Adrenal gland (tissue), 9 donors: ENCODE measurements at regions not wholly inside any gene's neighbourhood (a gene's known extent, or its start where the extent isn't known, plus 50 kb on each side); places are given as distances from the start of the nearest gene placed in this dataset.
"Not testable (repeated sequence)": the region's sequence is repeated elsewhere in the genome, so short reads cannot be mapped to it uniquely, and the experiment has no call there.

ENCODE experiments used
- DNase-seq, 7 donors: peaks; one replicate each; pipeline ENCODE4 v3.0.0-alpha.2; 2019 to 2020
- H3K27ac ChIP-seq, 5 donors: fragments of 200-600 bp; sonication (generic) in 4 of 5; 1 replicate in 3 of 5; 2 replicates in 2 of 5; pipeline versions ENCODE4 v1.5.1 to v1.8.0; 2016 to 2020; ENCODE audit warnings: mild to moderate bottlenecking in 1 of 5
- H3K27me3 ChIP-seq: fragments of 200-600 bp; 2 replicates; pipeline ENCODE4 v1.8.0; 2021
- H3K36me3 ChIP-seq, 2 donors: fragments of 200-600 bp; replicated peaks in 1 of 2; 1 replicate in 1 of 2; 2 replicates in 1 of 2; pipeline versions ENCODE4 v1.5.1 to v1.8.0; 2018 to 2022
- H3K4me1 ChIP-seq, 2 donors: fragments of 200-600 bp; replicated peaks in 1 of 2; 1 replicate in 1 of 2; 2 replicates in 1 of 2; pipeline versions ENCODE4 v1.5.1 to v1.8.0; 2018 to 2021
- H3K4me3 ChIP-seq, 4 donors: fragments of 200-600 bp; sonication (generic) in 3 of 4; one replicate each; pipeline ENCODE4 v1.5.1; 2016 to 2018
- H3K9me3 ChIP-seq, 3 donors: fragments of 200-600 bp; sonication (generic) in 1 of 3; replicated peaks in 1 of 3; 1 replicate in 2 of 3; 2 replicates in 1 of 3; pipeline versions ENCODE4 v1.5.1 to v1.8.0; 2016 to 2021
- POLR2A ChIP-seq, 2 donors: fragments of 450-650 bp; IDR thresholded peaks; one replicate each; pipeline ENCODE4 v1.6.1; 2017; ENCODE audit warnings: antibody characterized with exemption in 2 of 2, mild to moderate bottlenecking in 2 of 2, moderate library complexity in 1 of 2
- WGBS, 4 donors: extraction: QIAGEN DNeasy Blood & Tissue Kit in 2 of 4; methylation state at CpG; one replicate each; pipeline versions ENCODE4 v1.1.5 to v1.1.7; 2013 to 2017; 5-methylcytosine and 5-hydroxymethylcytosine counted together
- intact Hi-C, 2 donors: fragments of 100-400 bp; cut with DNase I; formaldehyde crosslinking; loops; one replicate each; pipeline versions ENCODE4 v1.14.1 to v1.15.0; 2022 to 2023
- TF ChIP-seq, protein P1 (sequence below), 6 experiments: fragments of 450-650 bp in 4 of 6; fragments of 200-600 bp in 2 of 6; sonication (generic) in 1 of 6; IDR thresholded peaks; 1 replicate in 5 of 6; 2 replicates in 1 of 6; pipeline versions ENCODE4 v1.5.1 to v1.8.0; 2016 to 2021; ENCODE audit warnings: antibody characterized with exemption in 6 of 6, mild to moderate bottlenecking in 2 of 6, moderate library complexity in 1 of 6
- donor health status: healthy with polysubstance abuse.
- donor health status: Bipolar disorder and iron deficiency.
- donor health status: DM: yes; HTN: yes; CAD: no.
- donor health status: DM: no; HTN: no; CAD: no.
- donor health status: DM: no; HTN: no; CAD: no.

- no peaks in the 10 kb centered on the region for H3K9me3 ChIP-seq
- intact Hi-C loops: no loop called here
- TF ChIP-seq, protein P1, sequence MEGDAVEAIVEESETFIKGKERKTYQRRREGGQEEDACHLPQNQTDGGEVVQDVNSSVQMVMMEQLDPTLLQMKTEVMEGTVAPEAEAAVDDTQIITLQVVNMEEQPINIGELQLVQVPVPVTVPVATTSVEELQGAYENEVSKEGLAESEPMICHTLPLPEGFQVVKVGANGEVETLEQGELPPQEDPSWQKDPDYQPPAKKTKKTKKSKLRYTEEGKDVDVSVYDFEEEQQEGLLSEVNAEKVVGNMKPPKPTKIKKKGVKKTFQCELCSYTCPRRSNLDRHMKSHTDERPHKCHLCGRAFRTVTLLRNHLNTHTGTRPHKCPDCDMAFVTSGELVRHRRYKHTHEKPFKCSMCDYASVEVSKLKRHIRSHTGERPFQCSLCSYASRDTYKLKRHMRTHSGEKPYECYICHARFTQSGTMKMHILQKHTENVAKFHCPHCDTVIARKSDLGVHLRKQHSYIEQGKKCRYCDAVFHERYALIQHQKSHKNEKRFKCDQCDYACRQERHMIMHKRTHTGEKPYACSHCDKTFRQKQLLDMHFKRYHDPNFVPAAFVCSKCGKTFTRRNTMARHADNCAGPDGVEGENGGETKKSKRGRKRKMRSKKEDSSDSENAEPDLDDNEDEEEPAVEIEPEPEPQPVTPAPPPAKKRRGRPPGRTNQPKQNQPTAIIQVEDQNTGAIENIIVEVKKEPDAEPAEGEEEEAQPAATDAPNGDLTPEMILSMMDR (IDR thresholded peaks at IDR 0.05): no peak
- TF ChIP-seq POLR2A (IDR thresholded peaks at IDR 0.05): no peak
- H3K27ac ChIP-seq: no peak overlapping the region
- H3K27me3 ChIP-seq: no peaks in the 10 kb centered on the region
- no peak for DNase-seq
- no peak overlapping the region for H3K4me3 ChIP-seq
- H3K4me1 ChIP-seq: no peaks in the 10 kb centered on the region
- H3K36me3 ChIP-seq: no peaks in the 10 kb centered on the region
These were observed 96.4 kb upstream of the ALDH1A1 start for GRCh38 chr9:73049280-73049679.

- WGBS, 4 donors: 70 to 80% (median 75%) methylated on average over 1 of the region's 1 CpG
- DNase-seq: no peak
- Histone ChIP-seq H3K36me3 (no peaks in the 10 kb centered on the region), H3K9me3 (no peaks in the 10 kb centered on the region), H3K4me1 (no peaks in the 10 kb centered on the region), H3K27me3 (no peaks in the 10 kb centered on the region), H3K4me3 (no peak overlapping the region), H3K27ac (no peak overlapping the region)
- intact Hi-C loops: no loop called here
- no peak for TF ChIP-seq POLR2A (IDR thresholded peaks at IDR 0.05)
- TF ChIP-seq, protein P1 (IDR thresholded peaks at IDR 0.05): no peak
These were observed 93.9 kb upstream of the ALDH1A1 start for GRCh38 chr9:73046769-73047168.

- intact Hi-C loops, H3K36me3 ChIP-seq, DNase-seq, H3K4me1 ChIP-seq, H3K4me3 ChIP-seq, H3K9me3 ChIP-seq, H3K27me3 ChIP-seq, H3K27ac ChIP-seq: not testable (repeated sequence)
- WGBS, 4 donors: 85 to 94% (median 88%) methylated on average over 4 of the region's 4 CpGs
These were observed 91.9 kb upstream of the ALDH1A1 start for GRCh38 chr9:73044776-73045175.

DNA sequence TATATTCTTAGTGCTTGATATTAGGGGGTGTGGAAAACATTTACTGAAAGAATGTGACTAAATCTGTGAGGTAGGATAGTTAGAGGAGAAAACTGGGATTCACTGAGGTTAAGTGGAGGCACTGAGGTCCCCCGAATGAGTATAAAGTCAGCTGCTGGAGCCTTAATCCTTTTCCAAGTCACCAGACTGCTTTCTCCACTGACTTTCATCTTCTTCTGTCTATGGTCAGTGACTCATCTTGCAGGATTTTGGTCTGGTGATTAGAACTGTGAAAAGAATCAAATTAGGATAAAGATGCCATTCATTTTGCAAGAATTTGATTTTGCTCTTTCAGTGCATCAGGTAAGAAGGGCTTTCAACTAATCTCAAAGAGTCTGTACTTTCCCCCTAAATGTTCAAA lies 89.3 kb upstream of the ALDH1A1 start:
- WGBS, 4 donors: 64 to 88% (median 81%) methylated on average over 1 of the region's 1 CpG
- no peak for DNase-seq
- Histone ChIP-seq H3K4me1 (no peaks in the 10 kb centered on the region), H3K27ac (no peak overlapping the region), H3K36me3 (no peaks in the 10 kb centered on the region), H3K27me3 (no peaks in the 10 kb centered on the region), H3K4me3 (no peak overlapping the region), H3K9me3 (no peaks in the 10 kb centered on the region)
- intact Hi-C loops: no loop called here
- no peak for TF ChIP-seq POLR2A (IDR thresholded peaks at IDR 0.05)
- TF ChIP-seq, protein P1 (IDR thresholded peaks at IDR 0.05): no peak
